GM18951 (cell line): ENCODE measurements at regions not wholly inside any gene's neighbourhood (a gene's known extent, or its start where the extent isn't known, plus 50 kb on each side); places are given as distances from the start of the nearest gene placed in this dataset.

Experiments used
- POLR2A ChIP-seq: IDR thresholded peaks from 4 replicates; pipeline ENCODE4 v1.6.1; 2011; ENCODE audit warnings: mild to moderate bottlenecking; ENCODE audit not compliant: insufficient read length, insufficient read depth; ENCODE audit errors: extremely low read depth
- in situ Hi-C: fragments of 300-500 bp; cut with MboI; formaldehyde crosslinking; loops from one replicate; pipeline ENCODE4 v1.12.0; 2022; ENCODE audit warnings: low sequenced_read_pairs, mixed read lengths, inconsistent platforms; ENCODE audit not compliant: unreplicated experiment

DNA sequence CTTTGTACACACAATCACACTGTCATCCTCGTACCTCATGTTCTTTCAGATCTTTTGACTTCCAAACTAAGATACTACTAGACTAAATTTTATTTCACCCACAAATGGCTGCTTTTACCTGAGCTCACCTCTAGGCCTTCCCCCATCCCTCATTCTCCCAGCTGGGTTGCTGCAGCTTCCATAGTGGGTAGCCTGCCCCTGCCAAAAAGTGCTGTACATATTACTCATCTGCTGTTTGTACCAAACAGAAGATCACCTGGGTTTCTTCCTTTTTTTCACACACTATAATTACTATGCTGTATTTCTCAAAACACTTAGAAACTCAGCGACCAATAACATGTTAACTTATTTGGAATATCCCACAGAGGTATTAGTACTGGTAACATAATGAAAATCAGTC, 267.6 kb upstream of the PRDM1 start:
- in situ Hi-C loops = no loop called here

DNA sequence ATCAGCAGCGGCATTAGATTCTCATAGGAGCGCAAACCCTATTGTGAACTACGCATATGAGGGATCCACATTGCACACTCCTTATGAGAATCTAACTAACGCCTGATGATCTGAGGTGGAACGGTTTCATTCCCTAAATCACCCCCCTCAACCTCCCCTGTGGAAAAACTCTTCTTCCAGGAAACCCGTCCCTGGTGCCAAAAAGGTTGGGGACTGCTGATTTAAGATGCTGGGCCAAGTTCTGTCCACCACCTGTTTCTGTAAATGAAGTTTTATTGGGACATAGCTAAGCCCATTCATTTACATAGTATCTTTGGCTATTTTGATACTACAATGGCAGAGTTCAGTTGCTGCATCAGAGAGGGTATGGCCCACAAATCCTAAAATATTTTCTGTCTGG, 268.2 kb upstream of the PRDM1 start:
- in situ Hi-C loops = no loop called here

More for the DNA sequence above, 267.6 kb upstream of the PRDM1 start:
- TF ChIP-seq POLR2A = no peak

GRCh38 chr6:105817370-105817769, 268.8 kb upstream of the PRDM1 start:
- in situ Hi-C loops = no loop called here
- TF ChIP-seq POLR2A = no peak

More for the DNA sequence above, 268.2 kb upstream of the PRDM1 start:
- TF ChIP-seq POLR2A = no peak

DNA sequence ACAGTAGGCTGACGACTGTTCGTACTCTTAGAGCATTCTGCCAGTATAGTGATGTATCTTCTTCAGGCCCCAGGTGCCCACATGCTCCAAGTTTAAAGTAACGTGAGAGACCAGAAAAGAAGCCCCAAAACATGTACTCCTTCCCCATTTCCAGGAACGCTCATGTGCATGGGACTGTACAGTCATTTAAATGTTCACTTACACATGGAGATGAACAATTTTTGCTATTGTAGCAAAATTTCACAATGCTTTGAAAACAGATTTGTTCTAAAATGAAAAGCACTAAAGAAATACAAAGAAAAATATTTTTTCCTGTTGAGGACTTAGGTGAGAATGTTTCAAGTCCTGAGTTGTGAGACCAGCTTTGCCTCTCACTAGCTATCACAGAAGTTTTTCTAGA, 269.3 kb upstream of the PRDM1 start:
- in situ Hi-C loops = no loop called here
- no peak for TF ChIP-seq POLR2A

DNA sequence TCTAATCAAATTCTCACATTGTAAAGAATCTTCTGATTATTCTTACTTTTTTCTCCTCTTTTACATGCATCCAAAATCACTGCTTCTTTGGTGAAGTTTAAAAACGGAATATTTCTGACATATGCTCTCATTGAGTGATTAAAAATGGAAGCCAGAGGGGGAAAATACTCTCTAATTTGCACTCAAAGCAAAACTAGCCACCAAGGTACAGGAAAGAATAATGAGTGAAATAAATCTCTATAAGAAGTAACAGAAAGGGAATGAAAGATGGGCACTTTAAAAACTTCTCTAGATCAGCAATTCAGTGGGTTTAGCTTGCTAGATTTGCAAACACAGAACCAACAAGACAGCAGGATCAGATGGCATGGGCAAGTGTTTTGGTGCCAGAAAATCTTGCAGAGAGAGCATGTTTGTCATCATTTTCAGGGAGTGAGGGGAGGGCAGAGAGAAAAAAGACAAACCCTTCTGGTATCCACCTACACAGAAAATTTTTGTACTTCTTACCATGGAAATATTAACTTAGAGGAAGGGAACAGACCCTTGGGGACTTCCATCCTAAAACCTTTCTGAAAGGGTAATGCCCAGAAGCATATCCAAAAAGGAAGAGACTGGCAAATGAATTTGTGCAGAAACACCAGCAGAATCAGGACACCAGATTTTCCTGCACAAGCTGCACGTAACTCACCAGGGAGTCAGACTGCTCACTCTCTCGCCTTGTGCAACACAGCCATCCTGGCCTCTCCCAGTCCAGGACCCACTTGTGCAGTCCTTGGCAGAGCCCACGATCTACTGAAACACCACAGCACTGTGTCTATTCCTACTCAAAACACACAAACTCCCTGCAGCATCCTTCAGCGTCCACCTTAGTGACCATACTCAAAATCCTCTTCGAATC, 270.2 kb upstream of the PRDM1 start:
- in situ Hi-C loops = no loop called here
- no peak for TF ChIP-seq POLR2A

DNA sequence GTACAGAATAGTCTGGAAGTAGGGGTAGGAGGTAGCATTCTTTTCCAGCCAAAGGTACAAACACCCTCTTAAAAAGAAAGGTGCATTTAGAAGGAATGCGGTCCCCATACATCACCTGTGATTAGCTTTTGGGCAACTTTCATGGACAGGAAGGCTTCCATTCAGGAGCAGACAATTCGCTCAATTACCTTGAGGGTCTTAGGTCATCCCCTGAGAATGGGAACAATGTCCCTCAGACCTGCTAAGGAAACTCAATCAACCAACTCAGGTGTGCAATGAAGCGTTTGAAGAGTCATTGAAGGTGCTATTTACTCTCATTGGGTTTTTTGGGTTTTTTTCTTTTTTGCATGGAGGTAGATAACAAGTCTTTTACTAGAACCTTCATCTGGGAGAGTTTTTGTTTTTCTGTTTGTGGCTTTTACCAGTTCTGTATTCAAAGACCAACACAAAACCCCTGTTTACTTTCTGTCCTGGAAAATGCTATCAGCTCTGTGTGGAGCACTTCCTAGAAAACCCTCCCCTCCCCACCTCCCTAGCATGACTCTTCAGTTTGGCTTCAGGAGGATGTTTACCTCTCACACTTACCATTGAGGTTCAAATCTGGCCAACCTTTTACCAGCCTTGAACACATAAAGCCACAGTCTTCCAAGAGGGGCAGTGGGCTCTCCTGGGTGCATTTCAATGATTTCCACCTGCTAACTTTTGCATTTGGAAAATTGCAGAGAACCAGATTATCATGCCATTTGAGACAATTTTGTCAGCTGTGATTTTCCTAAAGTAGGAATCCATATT, 271.2 kb upstream of the PRDM1 start:
- no peak for TF ChIP-seq POLR2A
- in situ Hi-C loops = no loop called here

DNA sequence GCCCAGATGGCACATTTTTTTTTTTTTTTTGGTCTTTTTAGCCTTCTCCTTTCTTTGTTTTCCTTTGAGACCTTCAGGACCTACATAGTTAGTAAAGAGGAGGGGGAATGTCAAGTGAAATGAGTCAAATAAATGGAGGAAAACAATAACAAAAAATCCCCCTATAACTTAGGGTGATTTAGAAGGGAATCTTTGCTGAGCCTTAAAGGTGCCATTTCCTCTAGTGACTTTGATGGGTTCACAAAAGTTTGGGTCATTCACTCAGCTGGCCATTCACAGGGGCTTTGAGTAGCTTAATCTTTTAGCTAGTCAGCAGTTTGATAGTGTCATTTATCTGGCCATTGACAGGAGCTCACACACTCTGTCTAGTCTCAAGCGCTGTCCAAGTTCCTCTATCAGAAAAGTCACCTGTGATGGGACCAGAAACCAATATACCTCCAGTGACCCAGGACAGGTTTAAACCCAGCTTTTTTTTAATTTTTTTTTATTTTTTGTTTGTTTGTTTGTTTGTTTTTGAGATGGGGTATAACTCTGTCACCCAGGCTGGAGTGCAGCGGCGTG, 275.1 kb upstream of the PRDM1 start:
- in situ Hi-C loops = no loop called here
- no peak for TF ChIP-seq POLR2A

GRCh38 chr6:105810105-105810921, 275.8 kb upstream of the PRDM1 start:
- TF ChIP-seq POLR2A = no peak
- in situ Hi-C loops = no loop called here

- TF ChIP-seq POLR2A = no peak
- in situ Hi-C loops = no loop called here
These were observed 277.6 kb upstream of the PRDM1 start for GRCh38 chr6:105808571-105808970.

DNA sequence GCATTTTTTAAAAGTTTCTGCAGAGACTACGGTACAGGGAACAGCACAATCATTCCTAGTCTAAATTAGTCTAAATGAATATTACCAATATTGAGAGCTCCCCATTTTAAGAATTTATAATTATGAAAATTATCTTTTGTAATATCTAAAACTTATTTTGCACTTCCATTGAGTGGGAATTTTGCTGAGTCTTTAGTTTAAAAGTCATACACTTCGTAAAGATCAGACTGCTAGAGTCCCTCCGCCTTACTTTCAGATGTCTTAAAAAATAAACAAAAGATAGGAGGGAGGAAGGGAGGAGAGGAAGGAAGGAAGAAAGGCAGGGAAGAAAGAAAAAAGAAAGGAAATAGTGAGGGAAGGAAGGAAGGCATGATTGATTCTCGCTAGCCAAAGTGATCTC, 278.2 kb upstream of the PRDM1 start:
- in situ Hi-C loops = no loop called here
- TF ChIP-seq POLR2A = no peak

- TF ChIP-seq POLR2A = no peak
- in situ Hi-C loops = no loop called here
These were observed 279.6 kb upstream of the PRDM1 start for GRCh38 chr6:105806486-105806920.

DNA sequence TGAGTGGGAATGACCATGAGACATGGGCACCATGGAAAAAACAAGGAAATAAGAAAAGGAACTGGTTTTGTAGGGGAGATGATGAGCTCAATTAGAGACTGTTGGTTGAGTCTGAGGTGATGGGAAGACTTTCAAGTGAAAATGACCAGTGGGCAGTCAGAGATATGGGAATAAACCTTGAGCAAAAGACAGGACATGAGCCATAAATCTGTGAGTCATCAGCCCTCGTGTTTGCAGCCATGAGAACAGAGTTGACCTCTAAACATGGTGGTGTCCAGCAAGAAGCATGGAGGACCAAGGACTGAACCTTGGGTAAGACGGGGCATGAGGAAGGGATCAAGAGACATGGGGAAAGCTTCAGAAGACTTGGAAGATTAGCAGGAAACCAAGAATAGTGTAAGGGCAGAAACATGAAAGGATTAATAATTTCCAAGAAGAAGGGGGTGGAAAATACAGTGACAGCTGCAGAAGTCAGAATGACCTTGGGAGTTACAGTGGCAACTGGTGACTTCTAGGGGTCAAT, 280.6 kb upstream of the PRDM1 start:
- in situ Hi-C loops = no loop called here
- TF ChIP-seq POLR2A = no peak

DNA sequence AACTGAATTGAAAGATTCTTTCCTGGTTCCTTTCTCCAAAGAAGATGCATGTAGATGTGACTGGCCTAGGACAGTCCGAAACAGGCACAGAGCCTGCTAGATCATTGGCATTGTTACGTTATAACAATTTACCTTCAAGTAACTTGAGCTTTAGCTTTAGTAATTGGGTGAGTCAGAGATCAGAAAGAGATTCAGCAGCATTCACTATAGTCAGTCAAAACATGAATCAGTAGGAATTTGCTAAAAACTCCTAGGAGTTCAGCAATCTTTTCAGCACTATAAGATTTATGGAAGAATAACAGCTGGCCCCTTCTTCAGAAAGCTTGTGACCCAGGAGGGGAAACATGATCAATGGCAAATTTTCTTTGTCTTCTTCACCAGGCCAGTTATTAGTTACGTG, 281.7 kb upstream of the PRDM1 start:
- in situ Hi-C loops = no loop called here
- no peak for TF ChIP-seq POLR2A

- TF ChIP-seq POLR2A = no peak
- in situ Hi-C loops = no loop called here
These were observed 282.1 kb upstream of the PRDM1 start for GRCh38 chr6:105804000-105804399.
